GM18507 (cell line): ENCODE measurements at regions not wholly inside any gene's neighbourhood (a gene's known extent, or its start where the extent isn't known, plus 50 kb on each side); places are given as distances from the start of the nearest gene placed in this dataset.

Source experiments
- DNase-seq: peaks from one replicate; pipeline ENCODE4 v3.0.0; 2011; ENCODE audit warnings: low read depth; ENCODE audit not compliant: insufficient read length; ENCODE audit errors: extremely low spot score
- FAIRE-seq: peaks from 2 replicates; lab custom pipeline; 2011; peaks lifted over from hg19 to GRCh38; lab: Jason Lieb, UNC

GRCh38 chr2:8043295-8043694 lies 638.6 kb upstream of the ID2 start:
- no peak for DNase-seq
- FAIRE-seq, result no peak

GRCh38 chr2:8044046-8044594 lies 637.7 kb upstream of the ID2 start:
- FAIRE-seq (no peak), DNase-seq (no peak)

GRCh38 chr2:8045081-8045614 lies 636.7 kb upstream of the ID2 start:
- no peak for DNase-seq
- FAIRE-seq, result no peak

- no peak for DNase-seq
- FAIRE-seq, result no peak
Observed at GRCh38 chr2:8046849-8047248, 635.0 kb upstream of the ID2 start.

- FAIRE-seq (no peak), DNase-seq (no peak)
Observed at GRCh38 chr2:8049176-8049575, 632.7 kb upstream of the ID2 start.

GRCh38 chr2:8049851-8050571 lies 631.8 kb upstream of the ID2 start:
- FAIRE-seq (peak; percentile 96), DNase-seq (peak; percentile 38)

- DNase-seq (no peak), FAIRE-seq (peak; percentile 15)
Observed at GRCh38 chr2:8053216-8053615, 628.6 kb upstream of the ID2 start.

GRCh38 chr2:8054070-8054469 lies 627.8 kb upstream of the ID2 start:
- DNase-seq (no peak), FAIRE-seq (no peak)

- no peak for DNase-seq
- FAIRE-seq, result peak; percentile 82
Observed at GRCh38 chr2:8058652-8059051, 623.2 kb upstream of the ID2 start.

GRCh38 chr2:8059255-8059654 lies 622.6 kb upstream of the ID2 start:
- DNase-seq (no peak), FAIRE-seq (no peak)

- no peak for DNase-seq
- FAIRE-seq, result no peak
Observed at GRCh38 chr2:8059794-8060193, 622.1 kb upstream of the ID2 start.

GRCh38 chr2:8061219-8061618 lies 620.6 kb upstream of the ID2 start:
- FAIRE-seq, result no peak

GRCh38 chr2:8064603-8065002 lies 617.3 kb upstream of the ID2 start:
- no peak for DNase-seq
- FAIRE-seq, result no peak

More at GRCh38 chr2:8061219-8061618, 620.6 kb upstream of the ID2 start:
- DNase-seq, result no peak

- DNase-seq (no peak), FAIRE-seq (no peak)
Observed at GRCh38 chr2:8065191-8065590, 616.7 kb upstream of the ID2 start.

GRCh38 chr2:8067784-8068336 lies 614.0 kb upstream of the ID2 start:
- DNase-seq (no peak), FAIRE-seq (no peak)

GRCh38 chr2:8072907-8073306 lies 608.9 kb upstream of the ID2 start:
- FAIRE-seq, result no peak
- DNase-seq, result no peak

GRCh38 chr2:8073916-8074315 lies 607.9 kb upstream of the ID2 start:
- DNase-seq (no peak), FAIRE-seq (no peak)

- no peak for DNase-seq
- peak; percentile 71 for FAIRE-seq
Observed at GRCh38 chr2:8076448-8077342, 605.2 kb upstream of the ID2 start.

GRCh38 chr2:8078705-8079104 lies 603.2 kb upstream of the ID2 start:
- DNase-seq (no peak), FAIRE-seq (no peak)

GRCh38 chr2:8080063-8080462 lies 601.8 kb upstream of the ID2 start:
- FAIRE-seq (no peak), DNase-seq (no peak)
